ENCODE measurements at regions not wholly inside any gene's neighbourhood (a gene's known extent, or its start where the extent isn't known, plus 50 kb on each side); places are given as distances from the start of the nearest gene placed in this dataset.
"Not testable (repeated sequence)": the region's sequence is repeated elsewhere in the genome, so short reads cannot be mapped to it uniquely, and the experiment has no call there.

GRCh38 chr13:21917086-21918015 lies 246.5 kb downstream of the FGF9 start:
- H4K8ac ChIP-seq (ENCODE audit: low read depth, low read length), result no peak overlapping the region
- no peak overlapping the region for H3K4me3 ChIP-seq (ENCODE audit: low read length)
- no peak overlapping the region for H2BK5ac ChIP-seq (ENCODE audit: low read length)
- H2BK120ac ChIP-seq (ENCODE audit: low read depth, low read length), result no peak overlapping the region
- no peaks in the 10 kb centered on the region for H3K27me3 ChIP-seq (ENCODE audit: insufficient read depth, low read length, poor library complexity)
- H3K36me3 ChIP-seq (ENCODE audit: control insufficient read depth, insufficient read depth, low read length), result no peaks in the 10 kb centered on the region
- H3K23ac ChIP-seq (ENCODE audit: low read length), result no peak overlapping the region
- H3K56ac ChIP-seq (ENCODE audit: low read length), result no peak overlapping the region
- no peak overlapping the region for H3K4ac ChIP-seq (ENCODE audit: low read depth, low read length)
- no peak overlapping the region for H2AK5ac ChIP-seq (ENCODE audit: low read length)
- H3K27ac ChIP-seq (ENCODE audit: low read depth, low read length), result no peak overlapping the region
- H3K79me2 ChIP-seq (ENCODE audit: control insufficient read depth, insufficient read depth, low read length), result no peaks in the 10 kb centered on the region
- H3K9ac ChIP-seq (ENCODE audit: low read length), result no peak overlapping the region
- H4K5ac ChIP-seq (ENCODE audit: low read length), result no peak overlapping the region
- WGBS (ENCODE audit: extremely low coverage, insufficient coverage, low lambda C conversion rate), result no CpG with 5 or more reads among the region's 10 CpGs
- H3K79me1 ChIP-seq (ENCODE audit: low read length), result no peaks in the 10 kb centered on the region
- no peak overlapping the region for H3K4me2 ChIP-seq (ENCODE audit: low read length)
- H3K4me1 ChIP-seq (ENCODE audit: control insufficient read depth, low read depth, low read length), result peaks cover 2% of the 10 kb centered on the region
- no peak overlapping the region for H3K18ac ChIP-seq (ENCODE audit: low read length)
- no peak for DNase-seq
- H2BK15ac ChIP-seq (replicated peaks; ENCODE audit: low read depth), result no peak overlapping the region

- not testable (repeated sequence) for H3K18ac ChIP-seq (ENCODE audit: low read length); H3K4ac ChIP-seq (ENCODE audit: low read depth, low read length); H3K4me1 ChIP-seq (ENCODE audit: control insufficient read depth, low read depth, low read length); H2BK15ac ChIP-seq (replicated peaks; ENCODE audit: low read depth); H3K79me2 ChIP-seq (ENCODE audit: control insufficient read depth, insufficient read depth, low read length); H3K23ac ChIP-seq (ENCODE audit: low read length); H3K27me3 ChIP-seq (ENCODE audit: insufficient read depth, low read length, poor library complexity); H3K79me1 ChIP-seq (ENCODE audit: low read length); H3K4me2 ChIP-seq (ENCODE audit: low read length); H3K9ac ChIP-seq (ENCODE audit: low read length); H4K5ac ChIP-seq (ENCODE audit: low read length); H2BK120ac ChIP-seq (ENCODE audit: low read depth, low read length); H3K4me3 ChIP-seq (ENCODE audit: low read length); DNase-seq; H3K36me3 ChIP-seq (ENCODE audit: control insufficient read depth, insufficient read depth, low read length); H3K27ac ChIP-seq (ENCODE audit: low read depth, low read length); H2BK5ac ChIP-seq (ENCODE audit: low read length); H4K8ac ChIP-seq (ENCODE audit: low read depth, low read length); H3K56ac ChIP-seq (ENCODE audit: low read length); H2AK5ac ChIP-seq (ENCODE audit: low read length)
- WGBS (ENCODE audit: extremely low coverage, insufficient coverage, low lambda C conversion rate), result no CpG with 5 or more reads among the region's 31 CpGs
Observed at GRCh38 chr13:21920802-21921201, 249.9 kb downstream of the FGF9 start.

GRCh38 chr13:21924958-21925357 lies 254.1 kb downstream of the FGF9 start:
- H3K56ac ChIP-seq (ENCODE audit: low read length), result no peak overlapping the region
- H2BK120ac ChIP-seq (ENCODE audit: low read depth, low read length), result no peak overlapping the region
- no peak overlapping the region for H3K4me3 ChIP-seq (ENCODE audit: low read length)
- WGBS (ENCODE audit: extremely low coverage, insufficient coverage, low lambda C conversion rate), result no CpG with 5 or more reads among the region's 6 CpGs
- H3K4me2 ChIP-seq (ENCODE audit: low read length), result no peak overlapping the region
- no peak overlapping the region for H4K8ac ChIP-seq (ENCODE audit: low read depth, low read length)
- H3K79me1 ChIP-seq (ENCODE audit: low read length), result no peaks in the 10 kb centered on the region
- no peaks in the 10 kb centered on the region for H3K79me2 ChIP-seq (ENCODE audit: control insufficient read depth, insufficient read depth, low read length)
- no peak overlapping the region for H3K4ac ChIP-seq (ENCODE audit: low read depth, low read length)
- H2BK15ac ChIP-seq (replicated peaks; ENCODE audit: low read depth), result no peak overlapping the region
- no peak overlapping the region for H4K5ac ChIP-seq (ENCODE audit: low read length)
- DNase-seq, result no peak
- no peak overlapping the region for H3K18ac ChIP-seq (ENCODE audit: low read length)
- H3K27me3 ChIP-seq (ENCODE audit: insufficient read depth, low read length, poor library complexity), result no peaks in the 10 kb centered on the region
- no peak overlapping the region for H3K27ac ChIP-seq (ENCODE audit: low read depth, low read length)
- H2AK5ac ChIP-seq (ENCODE audit: low read length), result no peak overlapping the region
- peaks cover 4% of the 10 kb centered on the region for H3K4me1 ChIP-seq (ENCODE audit: control insufficient read depth, low read depth, low read length)
- H3K36me3 ChIP-seq (ENCODE audit: control insufficient read depth, insufficient read depth, low read length), result no peaks in the 10 kb centered on the region
- H3K23ac ChIP-seq (ENCODE audit: low read length), result no peak overlapping the region
- H2BK5ac ChIP-seq (ENCODE audit: low read length), result no peak overlapping the region
- H3K9ac ChIP-seq (ENCODE audit: low read length), result no peak overlapping the region

GRCh38 chr13:21925720-21926119 lies 254.8 kb downstream of the FGF9 start:
- Histone ChIP-seq H3K4me3 (ENCODE audit: low read length) (no peak overlapping the region), H3K79me1 (ENCODE audit: low read length) (no peaks in the 10 kb centered on the region), H2BK5ac (ENCODE audit: low read length) (no peak overlapping the region), H2AK5ac (ENCODE audit: low read length) (no peak overlapping the region), H3K23ac (ENCODE audit: low read length) (no peak overlapping the region), H4K8ac (ENCODE audit: low read depth, low read length) (no peak overlapping the region), H3K79me2 (ENCODE audit: control insufficient read depth, insufficient read depth, low read length) (no peaks in the 10 kb centered on the region), H3K4me2 (ENCODE audit: low read length) (no peak overlapping the region), H3K4me1 (ENCODE audit: control insufficient read depth, low read depth, low read length) (peaks cover 4% of the 10 kb centered on the region), H3K18ac (ENCODE audit: low read length) (no peak overlapping the region), H4K5ac (ENCODE audit: low read length) (no peak overlapping the region), H2BK120ac (ENCODE audit: low read depth, low read length) (no peak overlapping the region), H2BK15ac (replicated peaks; ENCODE audit: low read depth) (no peak overlapping the region), H3K9ac (ENCODE audit: low read length) (no peak overlapping the region), H3K56ac (ENCODE audit: low read length) (no peak overlapping the region), H3K27ac (ENCODE audit: low read depth, low read length) (no peak overlapping the region), H3K36me3 (ENCODE audit: control insufficient read depth, insufficient read depth, low read length) (no peaks in the 10 kb centered on the region), H3K4ac (ENCODE audit: low read depth, low read length) (no peak overlapping the region), H3K27me3 (ENCODE audit: insufficient read depth, low read length, poor library complexity) (no peaks in the 10 kb centered on the region)
- no CpG with 5 or more reads among the region's 6 CpGs for WGBS (ENCODE audit: extremely low coverage, insufficient coverage, low lambda C conversion rate)
- DNase-seq, result peak; percentile 17

GRCh38 chr13:21929400-21929799 lies 258.5 kb downstream of the FGF9 start:
- H3K4me3 ChIP-seq (ENCODE audit: low read length), result no peak overlapping the region

More at GRCh38 chr13:21929400-21929799, 258.5 kb downstream of the FGF9 start:
- H3K27ac ChIP-seq (ENCODE audit: low read depth, low read length), result no peak overlapping the region
- H3K36me3 ChIP-seq (ENCODE audit: control insufficient read depth, insufficient read depth, low read length), result no peaks in the 10 kb centered on the region
- H3K4me1 ChIP-seq (ENCODE audit: control insufficient read depth, low read depth, low read length), result no peaks in the 10 kb centered on the region
- H3K79me1 ChIP-seq (ENCODE audit: low read length), result no peaks in the 10 kb centered on the region
- no CpG with 5 or more reads among the region's 15 CpGs for WGBS (ENCODE audit: extremely low coverage, insufficient coverage, low lambda C conversion rate)
- peak; percentile 57 for DNase-seq
- no peak overlapping the region for H3K18ac ChIP-seq (ENCODE audit: low read length)
- no peak overlapping the region for H3K9ac ChIP-seq (ENCODE audit: low read length)
- no peak overlapping the region for H3K4me2 ChIP-seq (ENCODE audit: low read length)
- H3K27me3 ChIP-seq (ENCODE audit: insufficient read depth, low read length, poor library complexity), result no peaks in the 10 kb centered on the region
- no peak overlapping the region for H2AK5ac ChIP-seq (ENCODE audit: low read length)
- H3K23ac ChIP-seq (ENCODE audit: low read length), result no peak overlapping the region
- no peaks in the 10 kb centered on the region for H3K79me2 ChIP-seq (ENCODE audit: control insufficient read depth, insufficient read depth, low read length)
- no peak overlapping the region for H3K4ac ChIP-seq (ENCODE audit: low read depth, low read length)
- H4K8ac ChIP-seq (ENCODE audit: low read depth, low read length), result no peak overlapping the region
- H2BK120ac ChIP-seq (ENCODE audit: low read depth, low read length), result no peak overlapping the region
- H2BK15ac ChIP-seq (replicated peaks; ENCODE audit: low read depth), result no peak overlapping the region
- H2BK5ac ChIP-seq (ENCODE audit: low read length), result no peak overlapping the region
- H4K5ac ChIP-seq (ENCODE audit: low read length), result no peak overlapping the region
- no peak overlapping the region for H3K56ac ChIP-seq (ENCODE audit: low read length)
